SJSA1 (cell line): ENCODE measurements at regions not wholly inside any gene's neighbourhood (a gene's known extent, or its start where the extent isn't known, plus 50 kb on each side); places are given as distances from the start of the nearest gene placed in this dataset.
"Not testable (repeated sequence)": the region's sequence is repeated elsewhere in the genome, so short reads cannot be mapped to it uniquely, and the experiment has no call there.

Source experiments
- DNase-seq, 2 experiments: peaks; one replicate each; pipeline ENCODE4 v3.0.0-alpha.2; 2015 to 2020; ENCODE audit warnings: low spot score in 2 of 2, low read depth in 1 of 2
- H3K27ac ChIP-seq: fragments of 250-450 bp; sonication (Bioruptor Pico); 2 replicates; pipeline ENCODE4 v1.5.1; 2020; ENCODE audit warnings: mild to moderate bottlenecking, moderate library complexity
- H3K27me3 ChIP-seq: fragments of 250-450 bp; sonication (Bioruptor Pico); replicated peaks from 2 replicates; pipeline ENCODE4 v1.5.1; 2020; ENCODE audit warnings: mild to moderate bottlenecking, moderate library complexity
- H3K36me3 ChIP-seq: fragments of 250-450 bp; sonication (Bioruptor Pico); 2 replicates; pipeline ENCODE4 v1.5.1; 2020; ENCODE audit warnings: mild to moderate bottlenecking
- H3K4me1 ChIP-seq: fragments of 250-450 bp; sonication (Bioruptor Pico); replicated peaks from 2 replicates; pipeline ENCODE4 v1.6.1; 2021; ENCODE audit warnings: mild to moderate bottlenecking
- H3K4me3 ChIP-seq: fragments of 250-450 bp; sonication (Bioruptor Pico); 2 replicates; pipeline ENCODE4 v1.5.1; 2020; ENCODE audit warnings: mild to moderate bottlenecking
- H3K9me3 ChIP-seq: fragments of 250-450 bp; sonication (Bioruptor Pico); replicated peaks from 2 replicates; pipeline ENCODE4 v1.5.1; 2020; ENCODE audit warnings: mild to moderate bottlenecking

GRCh38 chrX:960821-961220 lies 251.6 kb downstream of the CRLF2 start:
- Histone ChIP-seq H3K27ac (no peak overlapping the region), H3K27me3 (no peaks in the 10 kb centered on the region), H3K9me3 (no peaks in the 10 kb centered on the region; the same call in 1 of the 2 replicates), H3K4me1 (no peaks in the 10 kb centered on the region), H3K4me3 (no peak overlapping the region), H3K36me3 (no peaks in the 10 kb centered on the region)
- peak in 1 of 2 experiments; percentile 8 for DNase-seq

- no peaks in the 10 kb centered on the region for H3K4me1 ChIP-seq
Measured at GRCh38 chrX:959595-959994, 252.9 kb downstream of the CRLF2 start.

GRCh38 chrX:955168-955781 lies 257.2 kb downstream of the CRLF2 start:
- H3K4me1 ChIP-seq, H3K36me3 ChIP-seq, H3K27ac ChIP-seq, H3K4me3 ChIP-seq, H3K9me3 ChIP-seq, H3K27me3 ChIP-seq, DNase-seq: not testable (repeated sequence)

More at GRCh38 chrX:959595-959994, 252.9 kb downstream of the CRLF2 start:
- H3K36me3 ChIP-seq = no peaks in the 10 kb centered on the region
- peak in 1 of 2 experiments; percentile 2 for DNase-seq
- H3K27ac ChIP-seq = no peak overlapping the region
- H3K9me3 ChIP-seq = no peaks in the 10 kb centered on the region; the same call in 1 of the 2 replicates
- H3K27me3 ChIP-seq = no peaks in the 10 kb centered on the region
- H3K4me3 ChIP-seq = no peak overlapping the region

- Histone ChIP-seq H3K4me3 (no peak overlapping the region), H3K27ac (no peak overlapping the region), H3K9me3 (no peaks in the 10 kb centered on the region; the same call in 1 of the 2 replicates), H3K36me3 (no peaks in the 10 kb centered on the region), H3K27me3 (no peaks in the 10 kb centered on the region), H3K4me1 (no peaks in the 10 kb centered on the region)
- no peak for DNase-seq
Measured at GRCh38 chrX:953879-954482, 258.5 kb downstream of the CRLF2 start.

DNA sequence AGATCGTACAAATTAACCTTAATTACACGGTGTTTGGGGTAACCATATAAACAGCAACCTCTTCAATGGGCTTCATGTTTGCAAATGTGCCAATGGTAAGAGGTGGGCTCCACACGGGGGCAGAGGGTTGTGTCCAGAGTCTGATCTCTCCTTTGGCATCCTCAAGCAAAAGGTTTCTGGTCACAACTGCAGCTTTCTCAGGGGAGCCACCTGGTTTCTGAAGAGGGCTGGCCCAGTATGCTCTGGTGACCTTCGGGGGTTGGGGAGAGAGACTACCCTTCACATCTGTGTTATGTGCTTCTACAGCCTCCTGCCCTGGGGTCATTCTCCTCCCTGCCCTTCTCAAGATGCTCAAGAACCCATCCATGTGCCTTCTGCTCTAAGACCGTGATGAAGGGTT lies 259.6 kb downstream of the CRLF2 start:
- Histone ChIP-seq H3K36me3 (no peaks in the 10 kb centered on the region), H3K27ac (no peak overlapping the region), H3K4me1 (no peaks in the 10 kb centered on the region), H3K9me3 (no peaks in the 10 kb centered on the region; the same call in 1 of the 2 replicates), H3K4me3 (no peak overlapping the region), H3K27me3 (no peaks in the 10 kb centered on the region)
- DNase-seq = no peak

DNA sequence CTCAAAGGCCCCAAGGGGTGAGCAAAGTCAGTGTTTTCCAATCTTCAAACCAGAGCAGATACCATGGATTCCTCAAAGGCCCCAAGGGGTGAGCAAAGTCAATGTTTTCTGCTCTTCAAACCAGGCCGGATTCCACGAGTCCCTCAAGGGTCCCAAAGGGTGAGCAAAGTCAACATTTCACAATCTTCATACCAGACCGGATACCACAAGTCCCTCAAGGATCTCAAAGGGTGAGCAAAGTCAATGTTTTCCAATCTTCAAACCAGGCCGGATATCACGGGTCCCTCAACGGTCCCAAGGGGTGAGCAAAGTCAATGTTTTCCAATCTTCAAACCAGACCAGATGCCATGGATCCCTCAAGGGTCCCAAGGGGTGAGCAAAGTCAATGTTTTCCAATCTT lies 265.2 kb downstream of the CRLF2 start:
- H3K27me3 ChIP-seq, DNase-seq, H3K9me3 ChIP-seq, H3K4me3 ChIP-seq, H3K27ac ChIP-seq, H3K36me3 ChIP-seq, H3K4me1 ChIP-seq: not testable (repeated sequence)

DNA sequence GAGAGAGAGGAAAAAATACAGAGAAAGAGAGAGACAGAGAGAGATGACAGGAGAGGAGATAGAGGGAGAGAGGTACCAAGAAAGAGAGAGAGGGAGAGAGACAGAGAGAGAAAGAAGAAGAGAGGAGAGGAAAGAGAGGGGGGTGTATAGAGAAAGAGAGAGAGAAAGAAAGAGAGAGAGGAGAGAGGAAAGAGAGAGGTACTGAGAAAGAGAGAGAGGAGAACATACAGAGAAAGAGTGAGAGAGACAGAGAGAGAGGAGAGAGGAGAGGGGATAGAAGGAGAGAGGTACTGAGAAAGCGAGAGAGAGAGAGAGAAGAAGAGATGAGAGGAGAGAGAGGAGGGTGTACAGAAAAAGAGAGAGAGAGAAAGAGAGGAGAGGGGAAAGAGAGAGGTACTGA lies 269.4 kb downstream of the CRLF2 start:
- H3K9me3 ChIP-seq = peaks cover 5% of the 10 kb centered on the region

DNA sequence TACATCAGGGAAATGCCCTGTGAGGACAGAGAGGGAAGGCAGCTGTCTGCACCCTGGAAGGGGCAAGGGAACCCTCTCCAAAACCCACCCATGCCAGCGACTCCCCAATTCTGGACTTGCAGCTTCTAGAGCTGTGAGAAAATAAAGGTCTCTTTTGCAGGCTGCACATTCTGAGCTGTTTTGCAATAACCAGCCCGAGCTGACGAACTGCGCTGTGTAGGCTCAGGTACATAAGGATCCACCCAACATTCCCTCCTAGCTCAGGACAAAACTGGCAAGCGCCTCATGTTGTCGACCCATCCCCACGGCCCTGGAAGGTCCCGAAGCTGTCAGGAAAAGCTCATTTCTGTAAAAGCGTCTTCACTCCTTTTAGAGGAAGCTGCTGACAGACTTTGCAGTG lies 271.8 kb downstream of the CRLF2 start:
- no peak overlapping the region for H3K4me3 ChIP-seq
- no peaks in the 10 kb centered on the region for H3K27me3 ChIP-seq
- no peak for DNase-seq
- peaks cover 5% of the 10 kb centered on the region for H3K9me3 ChIP-seq
- no peaks in the 10 kb centered on the region for H3K4me1 ChIP-seq
- no peak overlapping the region for H3K27ac ChIP-seq
- H3K36me3 ChIP-seq = no peaks in the 10 kb centered on the region

More for the DNA sequence above, 269.4 kb downstream of the CRLF2 start:
- DNase-seq = no peak
- no peaks in the 10 kb centered on the region for H3K36me3 ChIP-seq
- no peak overlapping the region for H3K27ac ChIP-seq
- H3K4me1 ChIP-seq = no peaks in the 10 kb centered on the region
- no peak overlapping the region for H3K4me3 ChIP-seq
- H3K27me3 ChIP-seq = no peaks in the 10 kb centered on the region

DNA sequence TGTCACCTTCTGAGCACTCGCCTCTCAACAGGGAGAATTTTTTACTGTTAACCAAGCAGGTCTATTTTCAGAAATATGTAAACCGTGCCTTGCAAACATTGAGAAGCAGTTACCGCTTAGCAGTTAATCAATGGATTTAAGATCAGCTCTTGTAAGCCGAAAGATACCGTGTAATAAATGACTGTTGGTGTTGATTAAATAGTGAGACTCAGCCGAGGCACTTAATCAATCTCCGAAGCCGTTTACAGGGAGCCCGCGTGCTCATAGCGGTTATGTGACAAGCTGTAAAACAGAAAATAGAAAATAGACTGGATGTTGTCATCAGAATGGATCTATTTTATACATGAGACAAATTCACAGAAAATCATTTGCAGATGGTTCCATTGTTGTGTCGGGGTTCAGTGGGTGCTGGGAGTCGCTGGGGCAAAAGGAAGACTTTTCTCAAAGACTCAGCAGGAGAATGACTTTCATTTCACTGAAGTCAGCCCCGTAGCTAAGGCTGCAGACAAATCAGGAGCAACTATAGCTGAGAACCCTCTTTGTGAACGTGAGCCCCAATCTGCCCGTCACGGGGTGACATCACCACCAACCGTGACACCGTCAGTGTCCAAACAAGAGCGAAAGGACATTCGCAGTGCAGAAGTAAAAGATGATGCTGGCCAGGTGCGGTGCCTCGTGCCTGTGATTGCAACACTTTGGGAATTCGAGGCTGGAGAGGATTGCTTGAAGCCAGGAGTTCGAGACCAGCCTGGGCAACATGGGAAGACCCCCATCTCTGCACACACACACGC lies 275.3 kb downstream of the CRLF2 start:
- DNase-seq = no peak
- Histone ChIP-seq H3K27ac (no peak overlapping the region), H3K9me3 (peaks cover 2% of the 10 kb centered on the region; the same call in 1 of the 2 replicates), H3K36me3 (no peaks in the 10 kb centered on the region), H3K4me3 (no peak overlapping the region), H3K27me3 (no peaks in the 10 kb centered on the region), H3K4me1 (no peaks in the 10 kb centered on the region)

- no peaks in the 10 kb centered on the region for H3K36me3 ChIP-seq
- no peaks in the 10 kb centered on the region for H3K27me3 ChIP-seq
- H3K9me3 ChIP-seq = no peaks in the 10 kb centered on the region; the same call in none of the 2 replicates
- no peaks in the 10 kb centered on the region for H3K4me1 ChIP-seq
- no peak overlapping the region for H3K27ac ChIP-seq
- H3K4me3 ChIP-seq = no peak overlapping the region
- no peak for DNase-seq
Measured at GRCh38 chrX:933611-934010, 278.8 kb downstream of the CRLF2 start.

GRCh38 chrX:928606-929005 lies 283.8 kb downstream of the CRLF2 start:
- no peaks in the 10 kb centered on the region; the same call in none of the 2 replicates for H3K9me3 ChIP-seq
- H3K27ac ChIP-seq = no peak overlapping the region
- no peaks in the 10 kb centered on the region for H3K27me3 ChIP-seq
- H3K4me3 ChIP-seq = no peak overlapping the region
- no peaks in the 10 kb centered on the region for H3K4me1 ChIP-seq
- DNase-seq = no peak
- no peaks in the 10 kb centered on the region for H3K36me3 ChIP-seq

DNA sequence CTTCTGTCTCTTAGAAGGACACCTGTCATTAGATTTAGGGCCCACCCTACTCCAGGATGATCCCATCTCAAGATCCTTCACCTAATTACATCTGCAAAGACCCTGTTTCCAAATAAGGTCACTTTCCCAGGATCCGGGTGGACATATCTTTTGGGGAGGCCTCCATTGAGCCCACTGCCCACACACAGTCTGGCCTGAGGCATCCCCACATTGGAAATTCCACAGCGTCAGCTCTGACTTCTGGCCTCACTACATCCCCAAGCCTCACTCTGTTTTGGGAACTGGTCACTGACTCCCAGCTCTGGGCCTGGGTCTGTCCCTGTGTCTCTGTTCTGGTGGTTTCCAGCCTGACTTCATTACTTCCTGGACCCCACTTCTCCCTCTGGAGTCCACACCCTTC lies 285.5 kb downstream of the CRLF2 start:
- no peaks in the 10 kb centered on the region; the same call in none of the 2 replicates for H3K9me3 ChIP-seq
- no peaks in the 10 kb centered on the region for H3K27me3 ChIP-seq
- H3K36me3 ChIP-seq = no peaks in the 10 kb centered on the region
- H3K27ac ChIP-seq = no peak overlapping the region
- no peak overlapping the region for H3K4me3 ChIP-seq
- no peak for DNase-seq
- no peaks in the 10 kb centered on the region for H3K4me1 ChIP-seq

GRCh38 chrX:926070-926469 lies 286.4 kb downstream of the CRLF2 start:
- DNase-seq = no peak
- Histone ChIP-seq H3K27me3 (no peaks in the 10 kb centered on the region), H3K4me1 (no peaks in the 10 kb centered on the region), H3K4me3 (no peak overlapping the region), H3K36me3 (no peaks in the 10 kb centered on the region), H3K9me3 (no peaks in the 10 kb centered on the region; the same call in 1 of the 2 replicates), H3K27ac (no peak overlapping the region)

- no peak overlapping the region for H3K4me3 ChIP-seq
- H3K4me1 ChIP-seq = no peaks in the 10 kb centered on the region
- H3K27ac ChIP-seq = no peak overlapping the region
- DNase-seq = no peak
- H3K9me3 ChIP-seq = no peaks in the 10 kb centered on the region; the same call in 1 of the 2 replicates
- no peaks in the 10 kb centered on the region for H3K27me3 ChIP-seq
- H3K36me3 ChIP-seq = no peaks in the 10 kb centered on the region
Measured at GRCh38 chrX:925652-926061, 286.8 kb downstream of the CRLF2 start.
